ENCODE measurements at regions not wholly inside any gene's neighbourhood (a gene's known extent, or its start where the extent isn't known, plus 50 kb on each side); places are given as distances from the start of the nearest gene placed in this dataset.

GRCh38 chr5:109605207-109605730, 84.5 kb upstream of the MAN2A1 start:
- TF ChIP-seq, protein P1, sequence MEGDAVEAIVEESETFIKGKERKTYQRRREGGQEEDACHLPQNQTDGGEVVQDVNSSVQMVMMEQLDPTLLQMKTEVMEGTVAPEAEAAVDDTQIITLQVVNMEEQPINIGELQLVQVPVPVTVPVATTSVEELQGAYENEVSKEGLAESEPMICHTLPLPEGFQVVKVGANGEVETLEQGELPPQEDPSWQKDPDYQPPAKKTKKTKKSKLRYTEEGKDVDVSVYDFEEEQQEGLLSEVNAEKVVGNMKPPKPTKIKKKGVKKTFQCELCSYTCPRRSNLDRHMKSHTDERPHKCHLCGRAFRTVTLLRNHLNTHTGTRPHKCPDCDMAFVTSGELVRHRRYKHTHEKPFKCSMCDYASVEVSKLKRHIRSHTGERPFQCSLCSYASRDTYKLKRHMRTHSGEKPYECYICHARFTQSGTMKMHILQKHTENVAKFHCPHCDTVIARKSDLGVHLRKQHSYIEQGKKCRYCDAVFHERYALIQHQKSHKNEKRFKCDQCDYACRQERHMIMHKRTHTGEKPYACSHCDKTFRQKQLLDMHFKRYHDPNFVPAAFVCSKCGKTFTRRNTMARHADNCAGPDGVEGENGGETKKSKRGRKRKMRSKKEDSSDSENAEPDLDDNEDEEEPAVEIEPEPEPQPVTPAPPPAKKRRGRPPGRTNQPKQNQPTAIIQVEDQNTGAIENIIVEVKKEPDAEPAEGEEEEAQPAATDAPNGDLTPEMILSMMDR (IDR thresholded peaks at IDR 0.05; ENCODE audit: low read depth, low read length, poor library complexity, severe bottlenecking), result no peak
- TF ChIP-seq EZH2phosphoT487 (IDR thresholded peaks at IDR 0.05; ENCODE audit: borderline replicate concordance, low read length), result no peak

Data from DOHH2 (cell line).